NT2/D1 (cell line): ENCODE measurements at regions not wholly inside any gene's neighbourhood (a gene's known extent, or its start where the extent isn't known, plus 50 kb on each side); places are given as distances from the start of the nearest gene placed in this dataset.

Experiments used
- SUZ12 ChIP-seq: IDR thresholded peaks from 2 replicates; pipeline ENCODE4 v1.6.1; 2011; ENCODE audit not compliant: insufficient read length, insufficient read depth; ENCODE audit errors: extremely low read depth
- YY1 ChIP-seq: IDR thresholded peaks from 2 replicates; pipeline ENCODE4 v1.6.1; 2011; ENCODE audit not compliant: insufficient read length, insufficient read depth
- ZNF274 ChIP-seq: IDR thresholded peaks from 2 replicates; pipeline ENCODE4 v1.6.1; 2011; ENCODE audit warnings: mild to moderate bottlenecking, low read depth, low read length

GRCh38 chr14:36454599-36455240 is 65.3 kb downstream of the NKX2-1 start:
- TF ChIP-seq YY1, result no peak
- no peak for TF ChIP-seq ZNF274
- TF ChIP-seq SUZ12, result no peak
